Neural cell (in vitro differentiated cells): ENCODE measurements at regions not wholly inside any gene's neighbourhood (a gene's known extent, or its start where the extent isn't known, plus 50 kb on each side); places are given as distances from the start of the nearest gene placed in this dataset.

Source experiments
- TAF1 ChIP-seq: IDR thresholded peaks from 2 replicates; pipeline ENCODE4 v1.6.1; 2012; ENCODE audit warnings: low read depth
- TF ChIP-seq, protein P1 (sequence below): fragments of 450-650 bp; IDR thresholded peaks from 2 replicates; pipeline ENCODE4 v1.5.1; 2014; ENCODE audit warnings: antibody characterized with exemption, mild to moderate bottlenecking, moderate library complexity; ENCODE audit not compliant: poor library complexity, severe bottlenecking

- TF ChIP-seq, protein P1, sequence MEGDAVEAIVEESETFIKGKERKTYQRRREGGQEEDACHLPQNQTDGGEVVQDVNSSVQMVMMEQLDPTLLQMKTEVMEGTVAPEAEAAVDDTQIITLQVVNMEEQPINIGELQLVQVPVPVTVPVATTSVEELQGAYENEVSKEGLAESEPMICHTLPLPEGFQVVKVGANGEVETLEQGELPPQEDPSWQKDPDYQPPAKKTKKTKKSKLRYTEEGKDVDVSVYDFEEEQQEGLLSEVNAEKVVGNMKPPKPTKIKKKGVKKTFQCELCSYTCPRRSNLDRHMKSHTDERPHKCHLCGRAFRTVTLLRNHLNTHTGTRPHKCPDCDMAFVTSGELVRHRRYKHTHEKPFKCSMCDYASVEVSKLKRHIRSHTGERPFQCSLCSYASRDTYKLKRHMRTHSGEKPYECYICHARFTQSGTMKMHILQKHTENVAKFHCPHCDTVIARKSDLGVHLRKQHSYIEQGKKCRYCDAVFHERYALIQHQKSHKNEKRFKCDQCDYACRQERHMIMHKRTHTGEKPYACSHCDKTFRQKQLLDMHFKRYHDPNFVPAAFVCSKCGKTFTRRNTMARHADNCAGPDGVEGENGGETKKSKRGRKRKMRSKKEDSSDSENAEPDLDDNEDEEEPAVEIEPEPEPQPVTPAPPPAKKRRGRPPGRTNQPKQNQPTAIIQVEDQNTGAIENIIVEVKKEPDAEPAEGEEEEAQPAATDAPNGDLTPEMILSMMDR, result no peak
- TF ChIP-seq TAF1, result no peak
Observed at GRCh38 chr1:193937308-193937707, 750.9 kb upstream of the B3GALT2 start.
